ENCODE measurements at regions not wholly inside any gene's neighbourhood (a gene's known extent, or its start where the extent isn't known, plus 50 kb on each side); places are given as distances from the start of the nearest gene placed in this dataset.
A peak's percentile ranks its signal among the peaks of the same experiment; 100 is the strongest.

- Histone ChIP-seq H3K4me3 (no peak overlapping the region), H4K20me1 (replicated peaks; ENCODE audit: control insufficient read depth, insufficient read depth, low read length) (no peaks in the 10 kb centered on the region; the same call in none of the 2 replicates), H3K4me1 (replicated peaks in 1 of 2; ENCODE audit: control insufficient read depth in 2 of 2, insufficient read depth in 2 of 2, low read length in 2 of 2) (no peaks in the 10 kb centered on the region), H3K9me1 (ENCODE audit: control insufficient read depth, insufficient read depth, low read length) (no peaks in the 10 kb centered on the region), H3K9ac (ENCODE audit: insufficient read depth in 1 of 2, low read depth in 2 of 2, low read length in 2 of 2) (no peak overlapping the region), H3K9me3 (replicated peaks; ENCODE audit: control insufficient read depth, insufficient read depth, low read depth, low read length) (no peaks in the 10 kb centered on the region), H3K27me3 (ENCODE audit: control insufficient read depth in 2 of 2, insufficient read depth in 2 of 2, low read length in 2 of 2) (peaks cover 0 to 13% of the 10 kb centered on the region in 2 experiments; a peak in 2 of 5 replicates), H3K4me2 (ENCODE audit: insufficient read depth, low read length) (no peak overlapping the region), H2AFZ (ENCODE audit: low read depth, low read length) (no peak overlapping the region), H3K27ac (ENCODE audit: extremely low read depth, low read depth, low read length) (no peak overlapping the region), H3K79me2 (ENCODE audit: control insufficient read depth, insufficient read depth, low read length) (no peaks in the 10 kb centered on the region), H3K36me3 (ENCODE audit: control insufficient read depth, insufficient read depth, low read length) (no peaks in the 10 kb centered on the region)
- FAIRE-seq, result no peak
- intact Hi-C loops (cut with micrococcal nuclease) (no loop called here), in situ Hi-C loops (cut with MboI) (no loop called here)
- CTCF ChIA-PET (ENCODE audit: low intra/inter-chr PET ratio), result no interaction called here
- no TSS peak for BruUV-seq (replicated peaks)
- 0% methylated on average over 6 of the region's 6 CpGs for WGBS (ENCODE audit: insufficient coverage, low coverage, missing lambda C conversion rate)
- DNase-seq (ENCODE audit: extremely low read depth in 1 of 4, low spot score in 3 of 4), result no peak
- TF ChIP-seq FOXK1 (CRISPR knock-in tag; IDR thresholded peaks at IDR 0.05; ENCODE audit: borderline replicate concordance), result no peak
- peak; percentile 57 for TF ChIP-seq ZNF316 (IDR thresholded peaks at IDR 0.05)
- ATAC-seq, result no peak
- POLR2A ChIA-PET, result no interaction called here
Measured at GRCh38 chr15:70516408-70517193, 246.8 kb downstream of the UACA start.

GRCh38 chr15:70514251-70514650 lies 249.1 kb downstream of the UACA start:
- in situ Hi-C loops (cut with MboI) (no loop called here), intact Hi-C loops (cut with micrococcal nuclease) (no loop called here)
- H3K9ac ChIP-seq (ENCODE audit: insufficient read depth in 1 of 2, low read depth in 2 of 2, low read length in 2 of 2), result no peak overlapping the region
- DNase-seq (ENCODE audit: extremely low read depth in 1 of 4, low spot score in 3 of 4), result no peak
- H3K4me2 ChIP-seq (ENCODE audit: insufficient read depth, low read length), result no peak overlapping the region
- H3K9me3 ChIP-seq (replicated peaks; ENCODE audit: control insufficient read depth, insufficient read depth, low read depth, low read length), result no peaks in the 10 kb centered on the region
- 2% methylated on average over 7 of the region's 7 CpGs for WGBS (ENCODE audit: insufficient coverage, low coverage, missing lambda C conversion rate)
- no peaks in the 10 kb centered on the region for H3K79me2 ChIP-seq (ENCODE audit: control insufficient read depth, insufficient read depth, low read length)
- no peak overlapping the region for H3K4me3 ChIP-seq
- FAIRE-seq, result no peak
- H3K36me3 ChIP-seq (ENCODE audit: control insufficient read depth, insufficient read depth, low read length), result no peaks in the 10 kb centered on the region
- TF ChIP-seq TAF15 (IDR thresholded peaks at IDR 0.05; ENCODE audit: low read depth, low read length), result no peak
- no peak for TF ChIP-seq MCM2 (IDR thresholded peaks at IDR 0.05; ENCODE audit: low read depth)
- ChIA-PET POLR2A (no interaction called here), CTCF (ENCODE audit: low intra/inter-chr PET ratio) (no interaction called here)
- no peak overlapping the region for H3K27ac ChIP-seq (ENCODE audit: extremely low read depth, low read depth, low read length)
- peaks cover 0 to 8% of the 10 kb centered on the region in 2 experiments; a peak in 2 of 5 replicates for H3K27me3 ChIP-seq (ENCODE audit: control insufficient read depth in 2 of 2, insufficient read depth in 2 of 2, low read length in 2 of 2)
- no peaks in the 10 kb centered on the region for H3K9me1 ChIP-seq (ENCODE audit: control insufficient read depth, insufficient read depth, low read length)
- no peaks in the 10 kb centered on the region for H3K4me1 ChIP-seq (replicated peaks in 1 of 2; ENCODE audit: control insufficient read depth in 2 of 2, insufficient read depth in 2 of 2, low read length in 2 of 2)
- H2AFZ ChIP-seq (ENCODE audit: low read depth, low read length), result no peak overlapping the region
- H4K20me1 ChIP-seq (replicated peaks; ENCODE audit: control insufficient read depth, insufficient read depth, low read length), result no peaks in the 10 kb centered on the region; the same call in none of the 2 replicates
- no TSS peak for BruUV-seq (replicated peaks)
- ATAC-seq, result no peak
